Type B pancreatic cell (in vitro differentiated cells): ENCODE measurements at regions not wholly inside any gene's neighbourhood (a gene's known extent, or its start where the extent isn't known, plus 50 kb on each side); places are given as distances from the start of the nearest gene placed in this dataset.

Source experiments
- DNase-seq: peaks from one replicate; pipeline ENCODE4 v3.0.0; 2021; ENCODE audit warnings: mixed read lengths; ENCODE audit not compliant: unreplicated experiment; ENCODE audit errors: extremely low spot score
- H3K27ac Mint-ChIP-seq: 2 replicates; pipeline ENCODE4 v1.8.0; 2021; ENCODE audit warnings: mild to moderate bottlenecking, mixed read lengths
- H3K27me3 Mint-ChIP-seq: 2 replicates; pipeline ENCODE4 v1.8.0; 2021; ENCODE audit warnings: mixed read lengths
- H3K36me3 Mint-ChIP-seq: 2 replicates; pipeline ENCODE4 v1.8.0; 2021; ENCODE audit warnings: mixed read lengths
- H3K4me1 Mint-ChIP-seq: one replicate; pipeline ENCODE4 v1.8.0; 2021; ENCODE audit warnings: mixed read lengths; ENCODE audit not compliant: unreplicated experiment
- H3K4me3 Mint-ChIP-seq: 2 replicates; pipeline ENCODE4 v1.8.0; 2021; ENCODE audit warnings: mild to moderate bottlenecking, mixed read lengths
- H3K9me3 Mint-ChIP-seq: 2 replicates; pipeline ENCODE4 v1.8.0; 2021; ENCODE audit warnings: mixed read lengths
- TF ChIP-seq, protein P1 (sequence below): fragments of 200-600 bp; sonication (generic); conservative IDR thresholded peaks from 2 replicates; pipeline ENCODE4 v1.5.0; 2021; ENCODE audit warnings: antibody characterized with exemption, mild to moderate bottlenecking

DNA sequence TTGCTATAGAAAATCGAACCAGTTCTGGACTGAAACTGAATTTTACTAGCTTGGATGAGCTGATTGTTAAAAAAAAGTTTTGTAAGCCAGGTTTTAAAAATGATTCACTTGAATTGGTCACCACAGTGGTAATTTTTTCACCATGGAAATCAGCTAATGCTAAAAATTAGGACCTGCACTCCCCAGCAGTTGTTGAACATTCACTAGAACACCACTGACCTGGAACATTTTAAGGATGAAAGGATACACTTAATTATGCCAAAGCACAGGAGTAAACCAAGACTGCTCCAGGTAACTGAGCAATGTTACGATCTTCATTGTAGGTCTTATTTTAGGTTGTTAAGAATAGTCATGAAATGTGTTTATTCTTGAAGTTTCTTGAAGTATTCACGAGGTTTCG lies 1342.6 kb upstream of the SPRY2 start:
- TF ChIP-seq, protein P1, sequence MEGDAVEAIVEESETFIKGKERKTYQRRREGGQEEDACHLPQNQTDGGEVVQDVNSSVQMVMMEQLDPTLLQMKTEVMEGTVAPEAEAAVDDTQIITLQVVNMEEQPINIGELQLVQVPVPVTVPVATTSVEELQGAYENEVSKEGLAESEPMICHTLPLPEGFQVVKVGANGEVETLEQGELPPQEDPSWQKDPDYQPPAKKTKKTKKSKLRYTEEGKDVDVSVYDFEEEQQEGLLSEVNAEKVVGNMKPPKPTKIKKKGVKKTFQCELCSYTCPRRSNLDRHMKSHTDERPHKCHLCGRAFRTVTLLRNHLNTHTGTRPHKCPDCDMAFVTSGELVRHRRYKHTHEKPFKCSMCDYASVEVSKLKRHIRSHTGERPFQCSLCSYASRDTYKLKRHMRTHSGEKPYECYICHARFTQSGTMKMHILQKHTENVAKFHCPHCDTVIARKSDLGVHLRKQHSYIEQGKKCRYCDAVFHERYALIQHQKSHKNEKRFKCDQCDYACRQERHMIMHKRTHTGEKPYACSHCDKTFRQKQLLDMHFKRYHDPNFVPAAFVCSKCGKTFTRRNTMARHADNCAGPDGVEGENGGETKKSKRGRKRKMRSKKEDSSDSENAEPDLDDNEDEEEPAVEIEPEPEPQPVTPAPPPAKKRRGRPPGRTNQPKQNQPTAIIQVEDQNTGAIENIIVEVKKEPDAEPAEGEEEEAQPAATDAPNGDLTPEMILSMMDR, result no peak
- no peaks in the 10 kb centered on the region for H3K36me3 Mint-ChIP-seq
- DNase-seq, result no peak
- no peaks in the 10 kb centered on the region for H3K27me3 Mint-ChIP-seq
- no peaks in the 10 kb centered on the region for H3K4me1 Mint-ChIP-seq
- H3K27ac Mint-ChIP-seq, result no peak overlapping the region
- H3K4me3 Mint-ChIP-seq, result no peak overlapping the region
- no peaks in the 10 kb centered on the region for H3K9me3 Mint-ChIP-seq

DNA sequence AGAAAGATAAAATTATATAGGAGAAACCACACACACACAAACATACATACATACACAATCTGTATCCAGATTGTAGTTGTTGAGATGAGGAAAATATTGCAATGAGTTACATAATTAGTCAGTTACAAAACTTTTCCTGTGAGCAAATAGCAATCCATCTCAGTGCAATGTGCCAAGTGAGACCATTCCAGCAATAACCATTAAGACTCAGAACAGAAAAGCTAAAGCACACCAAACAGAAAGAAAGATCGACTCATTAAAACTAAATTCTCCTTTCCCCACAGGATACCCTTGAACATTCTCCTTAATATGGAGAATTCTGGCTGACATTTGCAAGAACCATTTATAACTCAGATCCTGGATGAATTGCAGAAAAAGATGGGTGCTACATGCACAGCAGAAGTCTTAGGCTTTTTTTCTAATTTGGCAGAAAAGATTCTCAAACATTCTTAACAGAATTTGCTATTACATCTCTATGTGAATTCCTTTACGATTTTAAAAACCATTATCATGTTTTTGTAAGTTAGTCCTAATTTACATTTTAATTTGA lies 1341.2 kb upstream of the SPRY2 start:
- Mint-ChIP-seq H3K36me3 (no peaks in the 10 kb centered on the region), H3K27ac (no peak overlapping the region), H3K4me3 (no peak overlapping the region), H3K27me3 (no peaks in the 10 kb centered on the region), H3K9me3 (no peaks in the 10 kb centered on the region), H3K4me1 (no peaks in the 10 kb centered on the region)
- TF ChIP-seq, protein P1, result no peak
- DNase-seq, result no peak

DNA sequence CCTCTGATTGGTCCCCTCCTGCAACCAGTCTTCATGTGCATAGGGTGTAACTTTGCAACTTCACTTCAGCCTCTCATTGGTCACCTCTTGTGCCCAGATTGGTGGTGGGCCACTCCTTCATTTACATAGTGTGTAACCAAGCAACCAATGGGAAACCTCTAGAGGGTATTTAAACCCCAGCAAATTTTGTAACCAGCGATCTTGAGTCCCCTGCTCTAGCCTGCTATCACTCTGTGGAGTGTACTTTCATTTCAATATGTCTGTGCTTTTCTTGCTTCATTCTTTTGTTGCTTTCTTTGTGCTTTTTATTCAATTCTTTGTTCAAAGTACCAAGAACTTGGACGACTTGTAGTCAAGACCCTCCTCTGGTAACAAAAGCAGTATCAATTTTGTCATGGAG lies 1336.9 kb upstream of the SPRY2 start:
- no peak overlapping the region for H3K27ac Mint-ChIP-seq
- TF ChIP-seq, protein P1, result no peak
- no peak for DNase-seq
- H3K4me3 Mint-ChIP-seq, result no peak overlapping the region
- no peaks in the 10 kb centered on the region for H3K27me3 Mint-ChIP-seq
- H3K4me1 Mint-ChIP-seq, result no peaks in the 10 kb centered on the region
- H3K9me3 Mint-ChIP-seq, result peaks cover 6% of the 10 kb centered on the region
- no peaks in the 10 kb centered on the region for H3K36me3 Mint-ChIP-seq

DNA sequence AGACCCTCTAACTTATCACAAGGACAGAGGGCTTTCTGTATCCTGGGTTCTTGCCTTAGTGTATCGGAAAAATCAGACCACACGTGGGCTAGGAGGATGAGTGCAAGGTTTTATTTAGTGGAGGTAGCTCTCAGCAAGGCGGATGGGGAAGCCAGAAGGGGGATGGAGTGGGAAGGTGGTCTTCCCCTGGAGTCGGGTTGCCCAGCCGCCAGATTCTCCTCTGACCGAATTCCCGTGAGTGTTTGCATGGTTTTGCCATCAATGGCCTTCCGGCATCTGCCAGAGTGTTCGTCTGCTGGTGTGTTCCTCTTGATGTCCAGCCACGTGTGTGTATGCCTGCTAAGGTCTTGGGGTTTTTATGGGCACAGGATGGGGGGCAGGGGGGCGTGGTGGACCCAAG lies 1335.1 kb upstream of the SPRY2 start:
- no peaks in the 10 kb centered on the region for H3K27me3 Mint-ChIP-seq
- peaks cover 6% of the 10 kb centered on the region for H3K9me3 Mint-ChIP-seq
- H3K4me1 Mint-ChIP-seq, result no peaks in the 10 kb centered on the region
- H3K36me3 Mint-ChIP-seq, result no peaks in the 10 kb centered on the region
- no peak overlapping the region for H3K27ac Mint-ChIP-seq
- TF ChIP-seq, protein P1, result no peak
- H3K4me3 Mint-ChIP-seq, result no peak overlapping the region
- no peak for DNase-seq

DNA sequence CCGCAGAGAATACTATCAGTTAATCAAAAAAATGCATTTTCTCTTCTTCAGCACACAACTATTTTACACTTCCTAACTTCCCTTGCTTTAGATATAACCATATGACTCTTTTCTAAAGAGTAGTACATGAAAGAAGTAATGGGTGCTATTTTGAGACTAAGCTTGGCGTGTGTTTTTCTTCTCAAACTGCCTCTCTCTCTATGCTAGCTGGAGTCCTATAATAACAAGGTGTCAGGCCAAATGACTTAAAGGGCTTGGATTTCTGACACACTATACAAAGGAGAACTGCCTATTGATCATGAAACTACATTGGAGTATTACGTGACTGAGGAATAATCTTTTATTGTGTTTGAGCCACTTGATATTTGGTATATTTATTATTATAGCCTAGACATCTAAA lies 1330.1 kb upstream of the SPRY2 start:
- Mint-ChIP-seq H3K27ac (no peak overlapping the region), H3K4me1 (no peaks in the 10 kb centered on the region), H3K4me3 (no peak overlapping the region), H3K27me3 (no peaks in the 10 kb centered on the region), H3K9me3 (peaks cover 6% of the 10 kb centered on the region), H3K36me3 (no peaks in the 10 kb centered on the region)
- DNase-seq, result no peak
- TF ChIP-seq, protein P1, result no peak

DNA sequence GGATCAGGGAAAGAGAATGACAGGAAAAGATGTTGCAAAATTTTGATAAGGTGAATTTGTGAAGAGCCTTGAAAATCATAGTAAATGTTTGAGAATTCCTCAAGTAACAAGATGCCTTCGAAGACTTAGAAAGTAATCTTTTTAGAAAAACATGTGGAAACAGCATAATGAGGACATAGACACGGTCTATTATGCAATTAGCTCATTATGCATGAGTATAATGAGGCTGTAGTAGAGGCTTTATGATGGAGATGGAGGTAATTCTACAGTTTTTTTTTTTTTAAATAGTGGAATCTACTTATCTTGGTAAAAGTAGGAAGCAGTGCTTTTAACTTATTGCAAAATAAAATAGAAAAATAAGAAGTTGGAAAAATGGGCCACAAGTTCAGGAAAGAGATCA lies 1329.1 kb upstream of the SPRY2 start:
- Mint-ChIP-seq H3K27me3 (no peaks in the 10 kb centered on the region), H3K27ac (no peak overlapping the region), H3K4me1 (no peaks in the 10 kb centered on the region), H3K4me3 (no peak overlapping the region), H3K9me3 (peaks cover 4% of the 10 kb centered on the region), H3K36me3 (no peaks in the 10 kb centered on the region)
- DNase-seq, result no peak
- TF ChIP-seq, protein P1, result no peak
